SKM-1 treated with dmso at 0.1 percent for 144 hours (cell line): ENCODE measurements at regions not wholly inside any gene's neighbourhood (a gene's known extent, or its start where the extent isn't known, plus 50 kb on each side); places are given as distances from the start of the nearest gene placed in this dataset.

ENCODE experiments used
- DNase-seq: peaks from one replicate; lab custom pipeline; 2025; ENCODE audit not compliant: unreplicated experiment; lab: John Stamatoyannopoulos, UW

DNA sequence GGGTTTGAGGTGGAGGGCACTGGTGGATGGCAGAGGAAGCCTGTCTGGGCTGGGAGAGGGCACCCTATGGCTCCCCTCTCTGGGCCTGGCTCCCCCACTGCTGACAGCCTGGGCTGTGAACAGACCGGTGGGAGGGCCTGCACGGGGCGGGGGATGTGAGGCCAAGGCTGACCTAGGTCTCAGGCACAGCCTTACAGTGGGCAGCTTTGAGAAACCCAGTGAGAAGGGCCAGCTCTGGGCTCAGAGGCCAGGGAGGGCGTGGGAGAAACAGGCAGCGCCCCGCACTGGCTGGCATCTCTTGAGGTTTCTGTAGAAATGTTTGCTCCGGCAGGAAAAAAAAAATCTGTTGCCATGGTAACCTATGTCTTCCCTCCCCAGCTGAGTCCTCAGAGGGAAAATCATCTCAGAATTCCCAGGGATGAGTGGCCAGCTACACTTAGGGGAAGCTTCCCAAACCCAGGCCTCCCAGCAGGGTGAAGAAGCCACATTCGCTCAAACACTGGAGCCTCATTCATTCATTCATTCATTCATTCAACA lies 71.7 kb upstream of the TAF1B start:
- no peak for DNase-seq

DNA sequence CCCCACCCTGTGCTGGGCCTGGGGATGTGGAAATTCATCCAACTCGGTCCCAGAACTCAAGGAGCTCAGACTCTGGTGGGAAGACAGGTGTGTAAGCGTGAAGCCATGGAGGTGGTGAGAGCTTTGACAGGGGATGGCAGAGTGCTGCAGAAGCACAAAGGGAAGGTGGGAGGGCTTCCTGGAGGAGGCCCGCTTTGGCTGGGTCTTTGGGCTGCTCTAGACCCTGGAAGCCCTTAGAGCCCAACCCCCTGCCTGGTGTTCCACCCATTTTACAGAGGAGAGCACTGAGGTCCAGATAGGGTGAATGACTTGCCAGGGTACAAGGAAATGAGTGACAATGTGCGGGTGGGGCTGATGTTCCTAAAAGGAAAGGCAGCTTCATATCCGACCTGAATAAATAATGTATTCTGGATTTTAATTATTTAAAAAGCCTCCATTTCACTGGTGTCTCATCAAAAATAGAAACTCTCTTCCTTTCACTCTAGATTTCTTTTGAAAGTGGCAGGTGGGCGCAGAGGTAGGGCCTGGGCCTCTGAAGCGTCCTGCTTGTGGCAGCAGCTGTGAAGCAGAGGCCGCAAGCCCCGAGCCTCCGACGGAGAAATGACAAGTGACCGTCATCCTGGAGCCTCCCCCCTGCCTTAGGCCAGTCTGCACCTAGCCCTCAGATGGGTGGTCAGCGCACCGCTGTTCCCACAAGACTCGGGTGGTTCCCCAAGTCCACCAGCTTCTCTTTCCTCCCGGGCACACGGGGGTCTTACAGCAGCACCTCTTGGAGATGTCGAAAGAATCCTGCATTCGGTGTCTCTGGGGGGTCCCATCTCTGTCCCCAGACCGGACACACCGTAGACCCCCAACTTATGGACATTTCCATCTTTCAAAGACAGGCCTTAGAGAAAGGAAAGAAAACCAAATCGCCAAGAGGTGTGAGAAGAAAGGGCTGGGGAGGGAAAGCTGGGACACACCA lies 71.0 kb upstream of the TAF1B start:
- DNase-seq = no peak

DNA sequence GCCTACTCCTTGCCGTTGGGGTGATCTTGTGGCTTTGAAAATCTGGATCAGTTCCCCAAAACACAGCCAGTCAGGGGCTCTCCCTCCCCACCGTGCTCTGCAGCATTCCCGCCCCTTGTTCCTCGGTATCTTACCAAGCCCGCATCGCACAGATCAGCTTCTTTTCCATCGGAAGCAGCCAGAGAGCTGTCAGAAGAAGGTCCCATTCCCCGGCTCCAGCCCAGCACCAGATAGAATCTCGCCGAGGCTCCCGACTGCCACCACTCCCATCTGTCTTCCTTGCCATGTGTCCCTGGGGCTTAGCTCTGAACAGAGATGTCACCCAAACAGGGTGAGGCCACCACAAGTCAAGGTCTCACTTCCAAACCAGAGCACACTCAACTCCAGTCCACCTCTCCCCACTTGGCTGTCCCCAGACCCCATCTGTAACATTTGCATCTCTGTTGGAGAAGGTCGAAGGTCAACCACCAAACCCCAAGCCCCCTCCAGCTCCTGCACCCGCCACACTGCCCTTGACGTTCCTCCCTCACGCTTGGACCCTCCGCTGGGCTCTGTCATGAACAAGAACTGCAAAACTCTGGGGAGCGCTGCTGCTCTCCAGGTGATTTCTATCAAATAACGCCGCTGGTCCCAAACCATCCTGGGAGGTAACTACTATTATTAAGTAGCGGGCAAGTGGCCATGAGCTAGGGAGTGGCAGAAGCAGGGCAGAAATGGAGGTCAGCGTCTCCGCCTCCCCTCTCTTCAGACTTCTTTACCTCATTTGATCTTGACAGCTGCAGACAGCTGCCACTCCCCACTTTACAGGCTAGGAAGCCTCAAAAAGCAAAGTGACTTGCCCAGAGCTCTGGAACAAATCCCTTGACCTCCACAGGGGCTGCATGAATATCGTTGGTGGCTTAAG lies 70.0 kb upstream of the TAF1B start:
- DNase-seq = no peak

DNA sequence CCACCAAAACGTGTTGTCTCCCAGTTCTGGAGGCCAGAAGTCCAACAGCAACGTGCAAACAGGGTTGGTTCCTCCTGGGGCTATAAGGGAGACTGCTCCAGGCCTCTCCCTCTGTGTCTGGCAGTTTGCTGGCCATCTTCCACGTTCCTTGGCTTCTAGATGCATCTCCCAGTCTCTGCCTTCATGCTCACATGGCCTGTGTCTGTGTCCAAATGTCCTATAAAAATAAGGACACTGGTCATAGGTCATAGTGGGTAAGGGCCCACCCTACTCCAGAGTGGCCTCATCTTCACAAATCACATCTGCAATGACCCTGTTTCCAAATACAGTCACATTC lies 69.4 kb upstream of the TAF1B start:
- DNase-seq = no peak

DNA sequence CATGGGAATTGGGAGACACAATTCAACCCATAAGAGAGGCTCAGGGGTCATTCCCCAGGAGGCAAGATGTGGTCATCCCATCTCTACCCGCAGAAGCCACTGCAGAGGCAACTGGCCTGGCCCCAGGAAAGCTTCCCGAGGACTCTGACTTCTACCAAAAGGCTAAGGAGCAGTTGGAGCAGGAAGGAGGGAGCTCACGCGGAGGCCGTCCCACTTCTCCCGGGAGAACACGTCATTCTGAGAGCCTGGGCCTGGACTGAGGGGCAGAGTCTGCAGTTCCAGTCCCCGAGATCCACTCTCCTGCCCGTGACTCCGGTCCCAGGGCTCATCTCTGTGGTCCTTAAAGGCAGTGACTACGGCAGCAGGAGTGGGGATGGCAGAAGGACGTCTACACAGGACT lies 69.0 kb upstream of the TAF1B start:
- no peak for DNase-seq

DNA sequence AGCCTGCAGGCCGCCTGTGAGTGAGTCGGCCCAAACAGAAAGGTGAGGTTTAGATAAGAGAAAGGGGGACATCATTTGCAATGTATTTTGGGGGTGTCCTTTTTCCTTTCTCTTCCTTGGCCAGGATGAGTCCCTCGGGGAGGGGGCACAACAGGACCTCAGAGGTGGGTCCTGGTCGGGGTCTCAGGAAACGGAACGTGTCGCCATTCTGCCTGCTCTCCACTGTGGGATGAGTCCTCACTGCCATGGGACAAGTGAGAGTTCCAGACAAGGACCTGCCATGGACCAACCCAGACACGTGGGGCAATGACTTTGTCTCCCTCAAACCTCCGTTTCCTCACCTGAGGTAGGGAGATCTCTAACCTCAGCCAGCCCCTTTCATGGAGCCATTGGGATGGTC lies 67.9 kb upstream of the TAF1B start:
- DNase-seq = no peak

DNA sequence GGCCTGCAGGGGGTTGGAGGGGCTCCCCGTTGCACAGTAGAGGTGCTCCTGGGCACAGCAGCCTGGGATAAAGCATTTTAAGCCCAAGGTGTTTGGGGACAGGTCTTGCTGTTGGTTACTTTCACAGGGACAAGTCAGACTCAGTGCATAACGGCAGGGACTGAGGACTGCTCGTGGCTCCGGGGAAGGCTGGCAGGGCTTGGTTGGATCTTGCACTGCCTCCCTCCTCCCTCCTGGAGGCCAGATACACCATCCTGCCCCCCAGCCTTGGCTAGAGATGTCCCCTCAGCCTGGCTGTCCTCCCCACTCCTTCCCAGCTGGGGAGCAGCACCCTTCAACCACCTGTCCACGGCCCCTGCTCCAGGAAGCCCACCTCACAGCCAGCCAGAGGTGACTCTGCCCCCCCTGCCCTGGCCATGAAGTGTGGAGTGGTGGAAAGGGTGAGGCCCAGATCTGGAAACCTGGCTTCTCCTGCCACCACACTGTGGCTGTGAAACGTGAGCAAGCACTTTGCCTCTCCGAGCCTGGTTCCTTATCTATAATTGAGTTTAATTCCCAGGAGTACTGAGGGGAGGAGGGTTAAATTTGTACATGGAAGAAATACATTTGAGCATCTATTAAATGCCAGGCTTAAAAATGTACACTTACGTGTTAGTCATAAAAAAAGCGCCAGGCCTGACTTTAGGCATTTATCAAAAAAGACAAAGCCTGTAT lies 67.1 kb upstream of the TAF1B start:
- no peak for DNase-seq

DNA sequence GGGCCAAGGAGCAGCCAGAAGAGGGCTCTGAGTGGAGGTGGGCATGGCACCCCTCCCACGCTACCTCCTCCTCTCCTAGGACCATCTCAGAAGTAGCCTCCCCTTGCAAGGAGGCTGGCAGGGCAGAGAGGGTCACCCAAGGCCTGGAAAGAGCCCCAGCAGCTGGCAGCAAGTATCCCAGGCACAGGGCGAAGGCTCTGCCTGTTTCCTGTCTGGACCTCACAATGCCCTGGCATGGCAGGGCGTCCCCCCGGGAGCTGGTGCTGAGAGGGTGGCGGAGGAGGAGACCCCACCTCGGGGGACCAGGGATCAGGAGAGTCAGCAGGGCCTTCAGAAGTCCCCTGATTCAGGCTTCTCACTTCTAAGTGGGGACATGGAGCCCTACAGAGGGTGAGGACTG lies 66.2 kb upstream of the TAF1B start:
- no peak for DNase-seq

DNA sequence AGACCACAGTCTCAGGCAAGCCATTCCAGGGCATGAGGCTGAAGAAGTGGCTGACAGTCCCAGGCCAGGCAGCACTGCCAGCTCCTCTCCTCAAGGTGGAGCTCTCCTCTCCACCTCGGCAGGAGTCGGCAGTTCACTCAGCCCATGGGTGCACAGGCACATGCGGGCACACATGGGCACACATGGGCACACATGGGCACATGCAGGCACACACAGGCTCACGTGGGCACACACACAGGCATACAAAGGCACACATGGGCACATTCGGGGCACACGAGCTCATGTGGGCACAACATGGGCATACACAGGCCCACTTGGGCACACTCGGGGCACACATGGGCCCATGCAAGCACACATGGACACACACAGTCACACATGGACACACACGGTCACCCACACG lies 65.3 kb upstream of the TAF1B start:
- no peak for DNase-seq

DNA sequence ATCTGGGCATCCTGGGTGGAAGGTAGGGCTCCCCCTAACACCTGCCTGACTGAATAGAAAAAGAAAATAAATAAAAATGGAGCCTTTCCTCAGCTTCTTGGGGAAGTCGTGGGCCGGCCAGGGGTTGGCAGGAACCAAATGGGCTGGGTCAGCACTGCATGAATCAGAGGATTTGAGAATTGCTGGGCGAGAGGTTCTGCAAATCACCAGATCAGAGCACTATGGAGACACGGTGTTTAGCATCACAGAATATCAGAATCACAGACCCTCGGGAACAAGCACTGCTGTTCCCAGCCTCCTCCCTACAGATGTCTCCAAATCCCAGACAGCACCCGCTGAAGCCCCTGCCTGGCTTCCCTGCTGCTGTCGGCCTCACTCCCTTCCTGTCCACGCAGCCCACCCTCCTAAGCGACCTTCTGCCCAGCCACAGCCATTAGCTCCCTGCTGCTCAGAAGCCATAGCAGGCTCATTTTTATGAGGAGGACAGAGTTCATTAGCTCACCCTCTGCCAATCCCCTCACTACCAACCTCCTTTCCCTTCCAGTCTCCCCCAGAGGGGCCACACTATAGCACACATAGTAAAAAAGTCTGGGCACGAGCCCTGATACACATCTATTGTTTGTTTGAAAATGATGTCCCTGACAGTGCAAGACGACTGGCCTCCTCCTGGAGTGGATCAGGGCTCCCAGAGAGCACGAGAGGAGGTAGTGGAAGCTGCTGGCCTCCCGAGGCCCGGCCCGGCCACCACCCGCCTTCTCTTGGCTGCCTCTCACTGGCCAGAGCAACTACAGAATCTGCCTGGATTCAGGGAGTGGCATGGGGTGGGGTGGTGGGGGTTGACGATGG lies 64.6 kb upstream of the TAF1B start:
- no peak for DNase-seq

DNA sequence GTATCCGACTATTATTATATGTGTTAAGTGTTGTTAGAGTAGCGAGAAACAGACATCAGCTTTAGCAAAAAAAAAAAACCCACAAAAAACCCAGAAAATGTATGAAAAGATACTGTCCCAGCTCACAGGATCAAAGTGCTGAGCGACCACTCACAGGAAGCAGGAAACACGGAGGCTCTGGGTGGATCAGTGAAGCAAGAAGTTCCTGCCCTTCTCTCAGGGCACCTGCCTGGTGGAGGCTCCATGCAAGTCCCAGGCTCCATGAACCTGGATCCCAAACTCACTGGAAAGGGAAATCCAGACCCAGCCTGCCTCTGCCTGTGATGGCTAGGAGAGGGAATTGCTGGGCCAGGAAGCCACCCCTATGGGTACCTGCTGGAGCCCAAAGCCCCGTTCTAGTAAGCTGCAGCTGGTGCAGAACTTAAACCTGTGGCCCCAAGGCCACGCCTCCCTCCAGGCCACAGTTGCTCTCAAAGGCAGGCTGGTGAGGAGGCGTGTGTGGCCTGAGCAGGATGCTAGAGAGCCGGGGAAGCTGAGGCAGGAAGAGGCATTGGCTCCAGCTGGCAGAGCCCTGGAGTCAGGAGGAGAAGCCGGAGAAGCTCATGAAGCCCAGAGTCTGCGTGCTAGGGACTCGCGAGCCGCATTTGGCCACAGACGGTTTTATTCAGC lies 63.5 kb upstream of the TAF1B start:
- DNase-seq = no peak

DNA sequence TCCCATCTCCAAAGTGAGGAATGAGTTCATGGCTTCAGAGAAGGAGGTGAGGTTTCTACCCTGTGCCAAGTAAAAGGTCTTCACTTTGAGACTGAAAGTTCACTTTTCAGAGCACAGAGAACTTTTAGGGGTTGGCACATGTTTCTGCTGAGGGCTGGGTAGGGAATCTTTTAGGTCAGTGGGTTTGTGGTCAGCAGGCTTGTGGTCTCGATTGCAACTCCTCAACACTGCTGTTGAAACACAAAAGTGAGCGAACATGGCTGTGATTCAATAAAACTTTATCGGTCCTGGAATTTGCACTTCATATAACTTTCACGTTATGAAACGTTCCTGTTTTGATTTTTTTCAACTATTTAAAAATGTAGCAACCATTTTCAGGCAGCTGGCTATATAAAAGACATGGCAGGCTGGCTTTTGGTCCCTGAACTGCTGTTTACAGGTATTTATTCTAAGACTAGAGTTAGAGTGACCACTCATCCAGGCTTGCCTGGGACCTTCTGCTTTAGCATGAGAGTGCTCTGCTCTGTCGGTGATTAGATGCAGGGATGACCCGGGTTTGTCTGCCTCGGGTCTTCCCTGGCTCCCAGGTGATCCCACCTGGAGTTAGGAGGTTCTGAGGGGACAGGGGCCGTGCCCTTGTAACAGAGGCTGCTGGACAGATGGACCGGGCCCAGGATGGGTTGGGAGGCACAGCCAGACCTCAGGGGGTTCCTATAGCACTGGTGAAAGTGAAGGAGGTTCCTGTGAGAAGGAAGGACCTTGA lies 62.7 kb upstream of the TAF1B start:
- peak; percentile 45 for DNase-seq

DNA sequence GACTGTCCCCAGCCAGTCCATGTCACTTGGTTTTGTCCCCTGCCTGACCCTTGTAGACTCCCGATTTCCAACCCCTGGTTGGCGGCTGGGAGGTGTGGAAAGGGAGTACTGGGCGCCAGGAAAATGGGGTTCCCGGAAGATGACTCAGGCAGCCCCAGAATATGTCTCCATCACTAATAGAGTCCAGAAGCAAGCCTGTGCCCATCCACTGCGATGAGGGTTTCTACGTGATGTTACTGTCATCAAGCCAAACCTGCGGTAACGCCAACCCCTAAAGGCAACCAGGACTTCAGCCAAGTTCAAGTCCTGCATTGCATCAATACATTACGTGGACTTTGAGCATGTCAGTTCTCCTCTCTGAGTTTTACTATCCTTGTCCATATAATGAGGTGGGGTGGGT lies 62.0 kb upstream of the TAF1B start:
- no peak for DNase-seq

DNA sequence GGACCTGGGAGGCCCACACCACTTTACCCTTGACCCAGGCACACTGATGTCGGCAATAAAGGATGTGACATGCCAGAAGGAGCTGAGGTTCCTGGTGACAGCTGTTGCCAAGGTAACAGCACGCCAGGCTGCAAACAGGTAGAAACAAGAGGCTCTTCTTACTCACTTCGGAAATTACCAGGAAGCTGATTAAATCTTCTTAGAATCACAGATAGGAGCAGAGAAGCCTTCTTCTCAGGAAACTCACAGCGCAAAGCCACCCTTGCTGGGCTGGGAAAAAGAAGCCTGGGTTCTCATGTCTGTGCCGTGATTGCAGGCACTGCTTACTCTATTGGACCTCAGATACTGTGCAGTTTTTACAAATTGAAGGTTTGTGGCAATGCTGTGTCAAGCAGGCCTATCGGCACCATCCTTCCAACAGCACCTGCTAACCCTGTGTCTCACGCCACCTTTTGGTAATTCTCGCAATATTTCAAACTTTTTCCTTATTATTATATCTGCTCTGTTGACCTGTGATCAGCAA lies 61.0 kb upstream of the TAF1B start:
- no peak for DNase-seq

DNA sequence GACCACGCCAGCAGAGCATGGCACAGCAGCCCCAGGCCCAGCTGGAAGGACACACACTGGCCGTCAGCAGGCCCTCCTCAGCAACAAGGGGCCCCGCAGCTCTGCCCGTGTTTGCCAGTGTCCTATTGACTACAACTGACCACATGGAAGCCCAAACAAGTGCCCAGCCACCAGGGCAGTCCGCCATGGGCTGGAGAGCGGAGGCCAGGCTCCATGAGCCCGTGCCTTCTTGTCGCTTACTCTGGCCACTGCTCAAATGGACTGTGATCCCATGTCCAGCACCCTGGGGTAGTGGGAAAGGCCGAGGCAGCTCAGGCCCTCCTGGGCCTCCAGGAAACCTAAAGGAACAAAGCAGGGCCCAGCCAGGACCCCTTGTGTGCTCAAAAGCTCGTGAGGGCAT lies 53.9 kb upstream of the TAF1B start:
- DNase-seq = no peak

DNA sequence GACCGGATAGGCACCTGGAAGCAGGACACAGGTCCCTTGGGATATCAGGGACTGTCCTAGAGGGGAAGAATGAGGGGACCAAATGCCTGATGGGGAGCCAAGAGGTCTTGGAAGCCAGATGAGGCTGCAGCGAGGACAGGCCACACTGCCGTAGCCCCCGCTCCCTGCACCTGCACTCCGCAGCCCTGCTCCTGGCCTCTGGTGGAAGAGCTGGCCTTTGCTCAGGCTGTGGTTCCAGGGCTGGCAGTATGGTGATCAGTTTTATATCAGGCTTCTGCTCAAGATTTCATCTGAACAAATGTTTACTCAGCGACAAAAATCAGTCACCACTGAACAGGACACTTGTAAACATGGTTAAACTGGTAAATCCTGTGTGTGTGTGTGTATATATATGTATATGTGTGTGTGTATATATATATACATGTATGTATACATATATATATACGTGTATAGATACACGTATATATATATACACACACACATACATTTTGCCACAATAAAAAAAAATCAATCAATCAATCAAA lies 52.5 kb upstream of the TAF1B start:
- DNase-seq = no peak

DNA sequence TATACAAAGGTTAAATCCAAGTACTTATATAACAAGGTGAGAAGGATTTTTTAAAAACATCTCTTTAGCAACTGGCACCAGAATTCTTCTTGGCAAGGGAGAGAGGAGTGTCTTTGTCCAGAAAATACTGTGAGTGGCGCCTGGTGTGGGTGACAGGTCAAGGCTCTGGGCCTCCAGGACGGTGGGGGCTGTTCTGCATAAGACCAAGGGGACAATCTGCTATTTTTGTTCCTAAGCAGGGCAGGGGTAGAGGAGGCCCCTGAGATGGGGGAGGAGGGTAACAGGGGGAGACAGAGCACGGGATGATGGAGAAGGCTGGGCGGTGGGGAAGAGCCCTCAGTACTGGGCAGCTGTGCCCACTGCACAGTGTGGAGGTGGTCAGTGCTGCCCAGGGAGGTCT lies 51.6 kb upstream of the TAF1B start:
- DNase-seq = no peak

DNA sequence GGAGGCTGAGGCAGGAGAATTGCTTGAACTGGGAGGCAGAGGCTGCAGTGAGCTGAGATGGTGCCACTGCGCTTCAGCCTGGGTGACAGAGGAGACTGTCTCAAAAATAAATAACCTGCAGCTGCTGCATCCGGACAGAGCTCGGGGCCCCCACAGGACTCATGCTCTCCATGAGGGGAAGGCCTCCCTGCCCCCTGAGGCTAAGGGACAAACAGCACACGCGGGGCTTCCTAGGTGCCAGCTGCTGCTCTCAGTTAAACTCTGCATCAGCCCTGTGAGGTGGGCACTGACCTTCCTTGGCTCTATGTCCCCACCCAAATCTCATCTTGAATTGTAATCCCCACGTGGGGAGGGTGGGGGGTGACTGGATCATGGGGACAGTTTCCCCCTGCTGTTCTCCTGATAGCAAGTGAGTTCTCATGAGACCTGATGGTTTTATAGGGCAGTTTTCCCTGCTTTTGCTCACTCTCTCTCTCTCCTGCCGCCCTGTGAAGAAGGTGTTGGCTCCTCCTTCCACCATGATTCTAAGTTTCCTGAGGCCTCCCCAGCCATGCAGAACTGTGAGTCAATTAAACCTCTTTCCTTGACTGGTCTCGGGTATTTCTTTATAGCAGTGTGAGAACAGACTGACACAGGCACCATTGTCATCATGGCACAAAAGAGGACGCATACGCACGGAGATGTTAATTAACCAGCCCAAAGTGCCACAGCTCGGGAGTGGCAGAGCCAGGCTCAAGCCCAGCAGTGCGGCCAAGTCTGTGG lies 49.9 kb upstream of the TAF1B start:
- DNase-seq = no peak
